ENCODE measurements at regions not wholly inside any gene's neighbourhood (a gene's known extent, or its start where the extent isn't known, plus 50 kb on each side); places are given as distances from the start of the nearest gene placed in this dataset.

DNA sequence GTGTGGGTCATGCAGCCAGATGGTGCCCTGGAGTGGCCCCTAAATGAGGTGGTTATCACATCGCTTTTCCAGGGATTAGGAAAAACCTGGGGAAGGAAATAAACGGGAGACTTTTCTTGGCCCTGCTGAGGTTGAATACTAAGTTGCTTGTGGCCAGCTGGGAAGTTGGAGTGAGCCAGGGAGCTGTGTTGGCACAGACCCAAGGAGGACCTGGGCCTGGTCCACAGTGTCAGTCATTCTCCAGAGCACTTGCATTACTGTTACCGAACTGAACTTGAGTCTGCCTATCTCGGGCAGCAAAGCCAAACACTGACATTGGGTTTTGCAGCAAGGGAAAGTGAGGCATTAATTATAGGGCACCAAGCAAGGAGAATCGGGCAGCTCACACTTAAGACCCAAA, 339.0 kb downstream of the GABRB3 start (continued):
- TF ChIP-seq ZBTB33 (IDR thresholded peaks at IDR 0.05; ENCODE audit: extremely low read depth, insufficient replicate concordance, low read length) (no peak), FOSL1 (IDR thresholded peaks at IDR 0.05; ENCODE audit: low read depth) (no peak), EZH2 (IDR thresholded peaks at IDR 0.05) (no peak)

GRCh38 chr15:26433060-26433459, 339.8 kb downstream of the GABRB3 start:
- Histone ChIP-seq H3K36me3 (ENCODE audit: control insufficient read depth in 1 of 2, insufficient read depth in 2 of 2, low read length in 2 of 2) (no peaks in the 10 kb centered on the region), H3K4me2 (ENCODE audit: low read length) (no peak overlapping the region), H3K9me3 (ENCODE audit: control insufficient read depth in 1 of 2, insufficient read depth in 1 of 2, low read depth in 1 of 2, low read length in 2 of 2) (peaks cover 7 to 33% of the 10 kb centered on the region in 2 experiments; a peak in 2 of 4 replicates), H3K9ac (ENCODE audit: low read length) (no peak overlapping the region), H3K27me3 (ENCODE audit: insufficient read depth, low read length) (no peaks in the 10 kb centered on the region), H3K79me2 (ENCODE audit: insufficient read depth, low read length) (no peaks in the 10 kb centered on the region), H3K4me1 (ENCODE audit: control insufficient read depth in 1 of 2, insufficient read depth in 2 of 2, low read length in 2 of 2) (no peaks in the 10 kb centered on the region), H4K20me1 (ENCODE audit: insufficient read depth) (no peaks in the 10 kb centered on the region), H3K4me3 (replicated peaks in 1 of 2; ENCODE audit: low read depth in 1 of 2, low read length in 2 of 2) (no peak overlapping the region), H3K9me2 (ENCODE audit: insufficient read depth) (no peaks in the 10 kb centered on the region), H2AFZ (ENCODE audit: low read depth, low read length, poor library complexity, severe bottlenecking) (no peak overlapping the region), H3K27ac (ENCODE audit: low read depth, low read length) (no peak overlapping the region)
- ATAC-seq = no peak
- intact Hi-C loops (cut with micrococcal nuclease) = no loop called here
- ChIA-PET POLR2A (no interaction called here), CTCF (no interaction called here), RAD21 (ENCODE audit: low non-redundant PET in 1 of 2, low total read pairs in 2 of 2, uncharacterized antibody in 2 of 2, unreplicated experiment in 2 of 2) (no interaction called here)
- TF ChIP-seq CBX3 (IDR thresholded peaks at IDR 0.05; ENCODE audit: low read depth) (no peak), SRF (IDR thresholded peaks at IDR 0.05; ENCODE audit: low read depth) (no peak), EZH2phosphoT487 (IDR thresholded peaks at IDR 0.05; ENCODE audit: borderline replicate concordance) (no peak), FOSL1 (IDR thresholded peaks at IDR 0.05; ENCODE audit: low read depth) (no peak), TCF7L2 (IDR thresholded peaks at IDR 0.05; ENCODE audit: borderline replicate concordance, extremely low read depth, insufficient read depth, insufficient read length) (no peak)
- no TSS peak for BruUV-seq (replicated peaks)
- no peak for DNase-seq (ENCODE audit: low read depth, low spot score)
